OCI-LY7 (cell line): ENCODE measurements at regions not wholly inside any gene's neighbourhood (a gene's known extent, or its start where the extent isn't known, plus 50 kb on each side); places are given as distances from the start of the nearest gene placed in this dataset.

Experiments
- BruUV-seq: library from RNA; stranded (reverse); fragments of 400-500 nt; replicated peaks from 2 replicates; lab custom pipeline; 2021; lab: Mats Ljungman, UMichigan
- CTCF ChIA-PET: fragments of 300-600 bp; sonication (Branson Sonifier 250); formaldehyde crosslinking; loops from one replicate; lab custom pipeline; 2022; ENCODE audit warnings: antibody characterized with exemption; ENCODE audit not compliant: unreplicated experiment; lab: Charles Lee
- POLR2A ChIA-PET: fragments of 300-600 bp; sonication (Branson Sonifier 250); formaldehyde crosslinking; loops from one replicate; lab custom pipeline; 2022; ENCODE audit warnings: antibody characterized with exemption; lab: Charles Lee
- DNase-seq: peaks from one replicate; pipeline ENCODE4 v3.0.0-alpha.2; 2015; ENCODE audit warnings: low spot score
- H2AFZ ChIP-seq: fragments of 200-600 bp; sonication (generic), shearing (Covaris generic); 2 replicates; pipeline ENCODE4 v1.6.1; 2014; ENCODE audit warnings: mild to moderate bottlenecking, antibody characterized with exemption, low read length, moderate library complexity
- H3K27ac ChIP-seq: fragments of 200-600 bp; sonication (generic); 2 replicates; pipeline ENCODE4 v1.5.1; 2014; ENCODE audit warnings: mixed run types, low read depth, mild to moderate bottlenecking, moderate library complexity, low read length, inconsistent platforms; ENCODE audit not compliant: poor library complexity, severe bottlenecking
- H3K36me3 ChIP-seq: fragments of 200-600 bp; sonication (generic); 2 replicates; pipeline ENCODE4 v1.6.1; 2014; ENCODE audit warnings: mild to moderate bottlenecking, antibody characterized with exemption, low read length, moderate library complexity, mixed read lengths; ENCODE audit not compliant: insufficient read depth
- H3K4me1 ChIP-seq: fragments of 200-600 bp; sonication (generic); 2 replicates; pipeline ENCODE4 v1.5.1; 2014; ENCODE audit warnings: mild to moderate bottlenecking, low read length; ENCODE audit not compliant: insufficient read depth, poor library complexity, severe bottlenecking
- H3K4me2 ChIP-seq: fragments of 200-600 bp; sonication (generic); 2 replicates; pipeline ENCODE4 v1.6.1; 2014; ENCODE audit warnings: mild to moderate bottlenecking, low read length
- H3K4me3 ChIP-seq: fragments of 200-600 bp; sonication (generic); 2 replicates; pipeline ENCODE4 v1.5.1; 2014; ENCODE audit warnings: mild to moderate bottlenecking, low read depth, low read length; ENCODE audit not compliant: poor library complexity, severe bottlenecking
- H3K79me2 ChIP-seq: fragments of 200-600 bp; sonication (generic); 2 replicates; pipeline ENCODE4 v1.6.1; 2016; ENCODE audit warnings: low read depth, mild to moderate bottlenecking, low read length, moderate library complexity, mixed read lengths; ENCODE audit not compliant: insufficient read depth
- H3K9me2 ChIP-seq: fragments of 200-600 bp; sonication (generic); 2 replicates; pipeline ENCODE4 v1.6.1; 2016; ENCODE audit warnings: mild to moderate bottlenecking, low read length, mixed read lengths; ENCODE audit not compliant: insufficient read depth
- H3K9me3 ChIP-seq: fragments of 200-600 bp; sonication (generic); 2 replicates; pipeline ENCODE4 v1.6.1; 2014; ENCODE audit warnings: mild to moderate bottlenecking, mixed run types, low read length, mixed read lengths
- H4K20me1 ChIP-seq: fragments of 200-600 bp; sonication (generic); 2 replicates; pipeline ENCODE4 v1.6.1; 2014; ENCODE audit warnings: mild to moderate bottlenecking, antibody characterized with exemption, low read length, moderate library complexity, mixed read lengths; ENCODE audit not compliant: insufficient read depth
- CTCF ChIP-seq: fragments of 200-600 bp; sonication (generic); conservative IDR thresholded peaks from 2 replicates; pipeline ENCODE4 v1.5.1; 2014; ENCODE audit warnings: mild to moderate bottlenecking, antibody characterized with exemption, low read length, moderate library complexity, mixed read lengths
- EZH2phosphoT487 ChIP-seq: fragments of 200-600 bp; sonication (generic); IDR thresholded peaks from 2 replicates; pipeline ENCODE4 v1.6.1; 2018; ENCODE audit warnings: low read depth, borderline replicate concordance, mild to moderate bottlenecking, mixed run types, antibody characterized with exemption, low read length, moderate library complexity, mixed read lengths
- intact Hi-C: fragments of 100-400 bp; cut with micrococcal nuclease; formaldehyde crosslinking; loops from one replicate; pipeline ENCODE4 v1.10.0; 2022; ENCODE audit not compliant: unreplicated experiment

- Histone ChIP-seq H3K4me3 (no peak overlapping the region), H3K9me2 (no peaks in the 10 kb centered on the region), H3K9me3 (no peaks in the 10 kb centered on the region), H3K4me2 (no peak overlapping the region), H3K79me2 (no peaks in the 10 kb centered on the region), H3K4me1 (no peaks in the 10 kb centered on the region), H3K36me3 (no peaks in the 10 kb centered on the region), H2AFZ (no peak overlapping the region), H3K27ac (no peak overlapping the region), H4K20me1 (no peaks in the 10 kb centered on the region)
- DNase-seq: no peak
- BruUV-seq: no TSS peak
- CTCF ChIA-PET: no interaction called here
- no peak for TF ChIP-seq CTCF
- TF ChIP-seq EZH2phosphoT487: no peak
- POLR2A ChIA-PET: no interaction called here
- intact Hi-C loops: no loop called here
These were observed 599.6 kb upstream of the GHITM start for GRCh38 chr10:83539528-83540308.

GRCh38 chr10:83541046-83541445 lies 598.3 kb upstream of the GHITM start:
- Histone ChIP-seq H4K20me1 (no peaks in the 10 kb centered on the region), H3K36me3 (no peaks in the 10 kb centered on the region), H3K4me3 (no peak overlapping the region), H3K9me2 (no peaks in the 10 kb centered on the region), H3K4me1 (no peaks in the 10 kb centered on the region), H3K4me2 (no peak overlapping the region), H3K9me3 (no peaks in the 10 kb centered on the region), H3K79me2 (no peaks in the 10 kb centered on the region), H3K27ac (no peak overlapping the region), H2AFZ (no peak overlapping the region)
- no peak for DNase-seq
- no peak for TF ChIP-seq EZH2phosphoT487
- TF ChIP-seq CTCF: no peak
- BruUV-seq: no TSS peak
- POLR2A ChIA-PET: interaction anchor here (0.8 kb wide), 1 partner anchor 12 kb away, joined by 3 read pairs; no protein-coding TSS in a partner anchor
- CTCF ChIA-PET: no interaction called here
- intact Hi-C loops: no loop called here

GRCh38 chr10:83542774-83543411 lies 596.4 kb upstream of the GHITM start:
- Histone ChIP-seq H3K79me2 (no peaks in the 10 kb centered on the region), H3K9me3 (no peaks in the 10 kb centered on the region), H3K9me2 (no peaks in the 10 kb centered on the region), H3K27ac (no peak overlapping the region), H3K4me1 (no peaks in the 10 kb centered on the region), H3K4me2 (no peak overlapping the region), H3K4me3 (no peak overlapping the region), H3K36me3 (no peaks in the 10 kb centered on the region), H2AFZ (no peak overlapping the region), H4K20me1 (no peaks in the 10 kb centered on the region)
- no peak for DNase-seq
- intact Hi-C loops: no loop called here
- no peak for TF ChIP-seq EZH2phosphoT487
- TF ChIP-seq CTCF: no peak
- BruUV-seq: no TSS peak
- CTCF ChIA-PET: no interaction called here
- POLR2A ChIA-PET: interaction anchor here (0.8 kb wide), 1 partner anchor 8 kb away, joined by 3 read pairs; no protein-coding TSS in a partner anchor
